B cell (primary cell): ENCODE measurements at regions not wholly inside any gene's neighbourhood (a gene's known extent, or its start where the extent isn't known, plus 50 kb on each side); places are given as distances from the start of the nearest gene placed in this dataset.

Experiments
- CTCF ChIP-seq: fragments of 200-600 bp; IDR thresholded peaks from one replicate; pipeline ENCODE4 v1.8.0; 2022; ENCODE audit warnings: antibody characterized with exemption, mild to moderate bottlenecking
- EZH2 ChIP-seq: IDR thresholded peaks from 2 replicates; pipeline ENCODE4 v1.6.1; 2012; ENCODE audit warnings: borderline replicate concordance, low read depth, mild to moderate bottlenecking, moderate library complexity, low read length; ENCODE audit not compliant: insufficient read depth, poor library complexity, severe bottlenecking

- TF ChIP-seq CTCF (no peak), EZH2 (no peak)
Observed at GRCh38 chr7:84624527-84624926, 429.9 kb upstream of the SEMA3A start.
